22Rv1 (cell line): ENCODE measurements at regions not wholly inside any gene's neighbourhood (a gene's known extent, or its start where the extent isn't known, plus 50 kb on each side); places are given as distances from the start of the nearest gene placed in this dataset.

Experiments
- CTCF ChIP-seq: fragments of 450-650 bp; IDR thresholded peaks from 2 replicates; pipeline ENCODE4 v1.5.1; 2017; ENCODE audit warnings: mild to moderate bottlenecking
- ZFX ChIP-seq: fragments of 450-650 bp; IDR thresholded peaks from 2 replicates; pipeline ENCODE4 v1.6.1; 2017; ENCODE audit warnings: antibody characterized with exemption, borderline replicate concordance

- no peak for TF ChIP-seq CTCF
- TF ChIP-seq ZFX, result no peak
Measured at GRCh38 chr10:107984581-107984980, 820.1 kb upstream of the SORCS1 start.
